DOHH2 (cell line): ENCODE measurements at regions not wholly inside any gene's neighbourhood (a gene's known extent, or its start where the extent isn't known, plus 50 kb on each side); places are given as distances from the start of the nearest gene placed in this dataset.

Experiments
- CTCF ChIP-seq: fragments of 200-600 bp; sonication (generic); IDR thresholded peaks from one replicate; pipeline ENCODE4 v1.5.1; 2014; ENCODE audit warnings: antibody characterized with exemption, mild to moderate bottlenecking, low read depth, low read length; ENCODE audit not compliant: poor library complexity, severe bottlenecking
- EZH2phosphoT487 ChIP-seq: fragments of 200-600 bp; sonication (generic); IDR thresholded peaks from 2 replicates; pipeline ENCODE4 v1.6.1; 2017; ENCODE audit warnings: borderline replicate concordance, mild to moderate bottlenecking, antibody characterized with exemption, low read length, moderate library complexity, mixed read lengths

GRCh38 chr5:89437450-89438435 is 554.8 kb upstream of the MEF2C start:
- TF ChIP-seq CTCF (no peak), EZH2phosphoT487 (no peak)
